NB4 (cell line): ENCODE measurements at regions not wholly inside any gene's neighbourhood (a gene's known extent, or its start where the extent isn't known, plus 50 kb on each side); places are given as distances from the start of the nearest gene placed in this dataset.

Experiments used
- CTCF ChIP-seq: IDR thresholded peaks from one replicate; pipeline ENCODE4 v1.5.1; 2012; ENCODE audit warnings: low read depth, low read length
- MYC ChIP-seq: IDR thresholded peaks from 2 replicates; pipeline ENCODE4 v1.6.1; 2011; ENCODE audit warnings: low read depth, low read length
- POLR2A ChIP-seq: IDR thresholded peaks from 2 replicates; pipeline ENCODE4 v1.6.1; 2011; ENCODE audit warnings: mild to moderate bottlenecking; ENCODE audit not compliant: insufficient read length; ENCODE audit errors: extremely low read depth
- TF ChIP-seq, protein P1 (sequence below): IDR thresholded peaks from 2 replicates; pipeline ENCODE4 v1.6.1; 2011; ENCODE audit warnings: low read depth, low read length

DNA sequence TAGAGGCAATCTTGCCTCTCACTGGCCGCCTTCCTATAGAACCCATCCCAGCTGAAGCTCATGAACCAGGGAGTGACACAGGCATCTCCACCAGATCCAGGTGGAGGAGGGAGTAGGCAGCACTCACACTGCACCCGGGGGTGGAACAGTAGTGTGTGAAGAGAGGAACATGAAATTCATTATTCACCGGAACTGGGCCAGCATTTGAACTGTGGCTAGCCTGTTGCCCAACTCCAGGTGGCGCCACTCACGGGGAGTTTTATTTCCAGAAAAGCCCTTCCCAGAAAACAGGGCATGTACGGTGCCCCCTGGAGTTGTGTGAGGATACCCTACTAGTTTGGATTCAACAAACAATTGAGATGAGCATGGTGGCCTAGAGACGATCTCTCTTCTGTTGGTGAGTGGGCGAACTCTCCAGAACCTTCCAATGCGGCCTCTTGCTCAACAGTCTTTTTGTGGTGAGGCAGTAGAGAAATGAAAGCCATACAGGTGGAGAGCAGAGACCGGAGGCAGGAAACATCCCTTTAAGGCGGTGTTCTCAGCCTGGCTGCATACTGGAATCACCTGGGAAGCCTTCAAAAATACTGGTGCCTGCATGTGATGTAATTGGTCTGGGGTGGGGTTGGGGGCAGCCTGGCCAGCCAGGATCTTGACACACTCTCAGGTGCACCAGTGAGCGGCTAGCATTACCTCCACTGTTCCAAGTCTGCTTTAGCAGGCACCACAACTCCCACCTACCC lies 73.5 kb upstream of the NEDD4L start:
- TF ChIP-seq CTCF (peak; percentile 27), POLR2A (no peak), MYC (no peak)
- TF ChIP-seq, protein P1, sequence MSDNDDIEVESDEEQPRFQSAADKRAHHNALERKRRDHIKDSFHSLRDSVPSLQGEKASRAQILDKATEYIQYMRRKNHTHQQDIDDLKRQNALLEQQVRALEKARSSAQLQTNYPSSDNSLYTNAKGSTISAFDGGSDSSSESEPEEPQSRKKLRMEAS, result no peak
